GM23248 (cell line): ENCODE measurements at regions not wholly inside any gene's neighbourhood (a gene's known extent, or its start where the extent isn't known, plus 50 kb on each side); places are given as distances from the start of the nearest gene placed in this dataset.

Source experiments
- DNase-seq: peaks from one replicate; pipeline ENCODE4 v3.0.0-alpha.2; 2015
- H2AFZ ChIP-seq: fragments of 200-600 bp; sonication (generic); 2 replicates; pipeline ENCODE4 v1.6.1; 2016; ENCODE audit warnings: antibody characterized with exemption
- H3F3A ChIP-seq: fragments of 200-600 bp; sonication (generic); 2 replicates; pipeline ENCODE4 v1.6.1; 2016; ENCODE audit warnings: mild to moderate bottlenecking, antibody characterized with exemption, mixed run types; ENCODE audit not compliant: insufficient read depth
- H3K27ac ChIP-seq: fragments of 200-600 bp; sonication (generic); 2 replicates; pipeline ENCODE4 v1.5.1; 2016; ENCODE audit warnings: mild to moderate bottlenecking
- H3K27me3 ChIP-seq: fragments of 200-600 bp; sonication (generic); replicated peaks from 2 replicates; pipeline ENCODE4 v1.6.1; 2016; ENCODE audit warnings: mild to moderate bottlenecking; ENCODE audit not compliant: insufficient read depth
- H3K36me3 ChIP-seq: fragments of 200-600 bp; sonication (generic); 2 replicates; pipeline ENCODE4 v1.6.1; 2016; ENCODE audit warnings: low read depth, mild to moderate bottlenecking
- H3K4me1 ChIP-seq: fragments of 200-600 bp; sonication (generic); 2 replicates; pipeline ENCODE4 v1.6.1; 2016; ENCODE audit warnings: mild to moderate bottlenecking; ENCODE audit not compliant: insufficient read depth
- H3K4me2 ChIP-seq: fragments of 200-600 bp; sonication (generic); one replicate; pipeline ENCODE4 v1.6.1; 2016; ENCODE audit warnings: mild to moderate bottlenecking; ENCODE audit not compliant: unreplicated experiment
- H3K4me3 ChIP-seq: fragments of 200-600 bp; sonication (generic); 2 replicates; pipeline ENCODE4 v1.5.1; 2016; ENCODE audit warnings: mild to moderate bottlenecking
- H3K79me2 ChIP-seq: fragments of 200-600 bp; sonication (generic); 2 replicates; pipeline ENCODE4 v1.6.1; 2016; ENCODE audit warnings: mild to moderate bottlenecking; ENCODE audit not compliant: insufficient read depth
- H3K9ac ChIP-seq: fragments of 200-600 bp; sonication (generic); 2 replicates; pipeline ENCODE4 v1.6.1; 2016; ENCODE audit warnings: mild to moderate bottlenecking
- H3K9me2 ChIP-seq: fragments of 200-600 bp; sonication (generic); 2 replicates; pipeline ENCODE4 v1.6.1; 2016; ENCODE audit warnings: mixed run types, mild to moderate bottlenecking, moderate library complexity; ENCODE audit not compliant: insufficient read depth
- H3K9me3 ChIP-seq: fragments of 200-600 bp; sonication (generic); one replicate; pipeline ENCODE4 v1.6.1; 2017; ENCODE audit warnings: low read depth
- H4K20me1 ChIP-seq: fragments of 200-600 bp; sonication (generic); 2 replicates; pipeline ENCODE4 v1.6.0; 2016; ENCODE audit not compliant: insufficient read depth
- EZH2 ChIP-seq: fragments of 200-600 bp; sonication (generic); IDR thresholded peaks from 2 replicates; pipeline ENCODE4 v1.6.1; 2018; ENCODE audit warnings: antibody characterized with exemption, mild to moderate bottlenecking; ENCODE audit not compliant: insufficient read depth, poor library complexity, severe bottlenecking
- EZH2phosphoT487 ChIP-seq: fragments of 200-600 bp; sonication (generic); IDR thresholded peaks from 2 replicates; pipeline ENCODE4 v1.6.1; 2018; ENCODE audit warnings: antibody characterized with exemption, moderate library complexity, mild to moderate bottlenecking, low read depth; ENCODE audit not compliant: insufficient read depth
- WGBS, 2 experiments: methylation state at CpG; one replicate each; pipeline ENCODE4 v1.1.6; 2015 to 2017; ENCODE audit warnings: low lambda C conversion rate in 2 of 2, low coverage in 1 of 2; ENCODE audit errors: missing lambda C conversion rate in 2 of 2; 5-methylcytosine and 5-hydroxymethylcytosine counted together
- in situ Hi-C: fragments of 300-500 bp; cut with MboI; formaldehyde crosslinking; loops from 2 replicates; pipeline ENCODE4 v1.15.0; 2020

GRCh38 chr5:117568126-117568525, 993.5 kb upstream of the SEMA6A start:
- no peak overlapping the region for H3K4me2 ChIP-seq
- H3K79me2 ChIP-seq: no peaks in the 10 kb centered on the region
- H3K9me3 ChIP-seq: no peaks in the 10 kb centered on the region
- H2AFZ ChIP-seq: no peak overlapping the region
- TF ChIP-seq EZH2phosphoT487: no peak
- no peak for TF ChIP-seq EZH2
- H3K9ac ChIP-seq: no peak overlapping the region
- H3K27ac ChIP-seq: no peak overlapping the region
- H3K4me3 ChIP-seq: no peak overlapping the region
- no peaks in the 10 kb centered on the region for H3K27me3 ChIP-seq
- H3K4me1 ChIP-seq: no peaks in the 10 kb centered on the region
- in situ Hi-C loops: no loop called here
- H4K20me1 ChIP-seq: no peaks in the 10 kb centered on the region
- 47 to 69% methylated on average over 2 of the region's 2 CpGs for WGBS, 2 experiments
- no peak for DNase-seq
- no peaks in the 10 kb centered on the region for H3F3A ChIP-seq
- no peaks in the 10 kb centered on the region for H3K9me2 ChIP-seq
- no peaks in the 10 kb centered on the region for H3K36me3 ChIP-seq

- H3K36me3 ChIP-seq: no peaks in the 10 kb centered on the region
- no peaks in the 10 kb centered on the region for H3K4me1 ChIP-seq
- H2AFZ ChIP-seq: no peak overlapping the region
- no peak for DNase-seq
- no peak overlapping the region for H3K4me3 ChIP-seq
- H3K9ac ChIP-seq: no peak overlapping the region
- WGBS, 2 experiments: 85 to 95% methylated on average over 1 of the region's 1 CpG
- no peaks in the 10 kb centered on the region; the same call in 1 of the 2 replicates for H3K9me2 ChIP-seq
- no peak overlapping the region for H3K27ac ChIP-seq
- H3K27me3 ChIP-seq: no peaks in the 10 kb centered on the region
- H3K4me2 ChIP-seq: no peak overlapping the region
- H3K79me2 ChIP-seq: no peaks in the 10 kb centered on the region
- no peak for TF ChIP-seq EZH2
- TF ChIP-seq EZH2phosphoT487: no peak
- in situ Hi-C loops: no loop called here
- H3F3A ChIP-seq: no peaks in the 10 kb centered on the region
- no peaks in the 10 kb centered on the region for H4K20me1 ChIP-seq
- no peaks in the 10 kb centered on the region for H3K9me3 ChIP-seq
Observed at GRCh38 chr5:117562647-117563046, 988.0 kb upstream of the SEMA6A start.

DNA sequence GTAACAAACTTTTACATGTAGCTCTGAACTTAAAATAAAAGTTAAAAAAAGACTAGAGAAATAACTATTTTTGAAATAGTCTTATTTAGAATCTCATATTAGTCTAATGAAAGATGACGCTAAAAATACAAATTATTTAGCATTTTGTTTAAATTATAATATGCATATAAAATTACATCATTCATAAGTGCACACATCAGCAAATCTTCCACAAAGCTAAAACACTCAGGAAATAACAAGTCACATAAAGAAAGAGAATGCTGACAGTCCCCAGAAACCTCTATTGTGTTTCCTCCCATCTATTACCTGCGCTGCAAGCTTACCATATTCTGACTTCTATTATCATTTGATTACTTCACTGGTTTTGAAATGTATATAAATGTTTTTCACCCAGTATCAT, 986.9 kb upstream of the SEMA6A start:
- Histone ChIP-seq H3K4me1 (no peaks in the 10 kb centered on the region), H3K9ac (no peak overlapping the region), H3K4me3 (no peak overlapping the region), H3K27me3 (no peaks in the 10 kb centered on the region), H3K36me3 (no peaks in the 10 kb centered on the region), H3K4me2 (no peak overlapping the region), H3K9me3 (no peaks in the 10 kb centered on the region), H3K79me2 (no peaks in the 10 kb centered on the region), H2AFZ (no peak overlapping the region), H4K20me1 (no peaks in the 10 kb centered on the region), H3K27ac (no peak overlapping the region), H3K9me2 (no peaks in the 10 kb centered on the region; the same call in 1 of the 2 replicates), H3F3A (no peaks in the 10 kb centered on the region)
- no peak for TF ChIP-seq EZH2
- TF ChIP-seq EZH2phosphoT487: no peak
- in situ Hi-C loops: no loop called here
- DNase-seq: no peak
- 67 to 80% methylated on average over 2 of the region's 2 CpGs for WGBS, 2 experiments

- no peaks in the 10 kb centered on the region for H3K9me3 ChIP-seq
- DNase-seq: no peak
- H4K20me1 ChIP-seq: no peaks in the 10 kb centered on the region
- H3K27me3 ChIP-seq: no peaks in the 10 kb centered on the region
- no peaks in the 10 kb centered on the region; the same call in 1 of the 2 replicates for H3K9me2 ChIP-seq
- no peaks in the 10 kb centered on the region for H3K79me2 ChIP-seq
- H3K4me3 ChIP-seq: no peak overlapping the region
- no peak overlapping the region for H3K4me2 ChIP-seq
- H2AFZ ChIP-seq: no peak overlapping the region
- H3K36me3 ChIP-seq: no peaks in the 10 kb centered on the region
- in situ Hi-C loops: no loop called here
- 43 to 48% methylated on average over 3 of the region's 3 CpGs for whole genome bisulfite sequencing, 2 experiments
- no peak overlapping the region for H3K9ac ChIP-seq
- H3K4me1 ChIP-seq: no peaks in the 10 kb centered on the region
- no peak for TF ChIP-seq EZH2
- no peak for TF ChIP-seq EZH2phosphoT487
- H3K27ac ChIP-seq: no peak overlapping the region
- H3F3A ChIP-seq: no peaks in the 10 kb centered on the region
Observed at GRCh38 chr5:117559005-117559844, 984.6 kb upstream of the SEMA6A start.
